ENCODE measurements at regions not wholly inside any gene's neighbourhood (a gene's known extent, or its start where the extent isn't known, plus 50 kb on each side); places are given as distances from the start of the nearest gene placed in this dataset.
"Not testable (repeated sequence)": the region's sequence is repeated elsewhere in the genome, so short reads cannot be mapped to it uniquely, and the experiment has no call there.

GRCh38 chr6:26749126-26749758 lies 89.7 kb upstream of the ZNF322 start:
- not testable (repeated sequence) for TF ChIP-seq ZBTB21 (CRISPR knock-in tag; IDR thresholded peaks at IDR 0.05); CTCF (CRISPR knock-in tag; IDR thresholded peaks at IDR 0.05); MLXIP (CRISPR knock-in tag; IDR thresholded peaks at IDR 0.05; ENCODE audit: borderline replicate concordance); CCAR2 (optimal IDR thresholded peaks at IDR 0.05; ENCODE audit: low read depth, low read length); JUND (CRISPR knock-in tag; IDR thresholded peaks at IDR 0.05)
- TF ChIP-seq, protein P1, sequence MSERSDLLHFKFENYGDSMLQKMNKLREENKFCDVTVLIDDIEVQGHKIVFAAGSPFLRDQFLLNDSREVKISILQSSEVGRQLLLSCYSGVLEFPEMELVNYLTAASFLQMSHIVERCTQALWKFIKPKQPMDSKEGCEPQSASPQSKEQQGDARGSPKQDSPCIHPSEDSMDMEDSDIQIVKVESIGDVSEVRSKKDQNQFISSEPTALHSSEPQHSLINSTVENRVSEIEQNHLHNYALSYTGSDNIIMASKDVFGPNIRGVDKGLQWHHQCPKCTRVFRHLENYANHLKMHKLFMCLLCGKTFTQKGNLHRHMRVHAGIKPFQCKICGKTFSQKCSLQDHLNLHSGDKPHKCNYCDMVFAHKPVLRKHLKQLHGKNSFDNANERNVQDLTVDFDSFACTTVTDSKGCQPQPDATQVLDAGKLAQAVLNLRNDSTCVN (CRISPR knock-in tag; IDR thresholded peaks at IDR 0.05; ENCODE audit: borderline replicate concordance), result not testable (repeated sequence)

All from HepG2 (cell line).